ENCODE measurements at regions not wholly inside any gene's neighbourhood (a gene's known extent, or its start where the extent isn't known, plus 50 kb on each side); places are given as distances from the start of the nearest gene placed in this dataset.

- peaks cover 19% of the 10 kb centered on the region for H3K4me1 ChIP-seq (ENCODE audit: control insufficient read depth, extremely low read depth, insufficient read depth, low read length)
- H2AFZ ChIP-seq (ENCODE audit: control insufficient read depth, low read length) = no peak overlapping the region
- DNase-seq (ENCODE audit: low read depth, low spot score) (no peak), FAIRE-seq (no peak)
- H3K36me3 ChIP-seq (ENCODE audit: control insufficient read depth in 2 of 2, extremely low read depth in 1 of 2, insufficient read depth in 2 of 2, low read length in 2 of 2) = no peaks in the 10 kb centered on the region
- H3K9ac ChIP-seq (ENCODE audit: control insufficient read depth, extremely low read depth, insufficient read depth, low read length) = no peak overlapping the region
- dilution Hi-C loops (cut with MboI; ENCODE audit: extremely low pct_ligation_motif_present, low sequenced_read_pairs) = no loop called here
- H3K9me1 ChIP-seq (ENCODE audit: control insufficient read depth, extremely low read depth, insufficient read depth, low read length) = no peaks in the 10 kb centered on the region
- no peaks in the 10 kb centered on the region for H3K9me3 ChIP-seq (ENCODE audit: control insufficient read depth, low read depth, low read length)
- no peaks in the 10 kb centered on the region for H4K20me1 ChIP-seq (ENCODE audit: control insufficient read depth, extremely low read depth, insufficient read depth, low read length)
- H3K79me2 ChIP-seq (ENCODE audit: control insufficient read depth, insufficient read depth, low read length) = no peaks in the 10 kb centered on the region
- TF ChIP-seq EZH2 (IDR thresholded peaks at IDR 0.05; ENCODE audit: low read length) = no peak
- no peak for TF ChIP-seq CTCF (optimal IDR thresholded peaks at IDR 0.05 in 1 of 3, IDR thresholded peaks at IDR 0.05 in 1 of 3, conservative IDR thresholded peaks at IDR 0.05 in 1 of 3; ENCODE audit: extremely low read depth in 1 of 3, insufficient read depth in 2 of 3, low read length in 3 of 3)
- no peak overlapping the region for H3K4me2 ChIP-seq (ENCODE audit: control insufficient read depth, extremely low read depth, insufficient read depth, low read depth, low read length)
- no peak overlapping the region for H3K4me3 ChIP-seq (ENCODE audit: control insufficient read depth in 2 of 3, extremely low read depth in 1 of 3, insufficient read depth in 2 of 3, low read depth in 1 of 3, low read length in 3 of 3)
- H3K27ac ChIP-seq (ENCODE audit: control insufficient read depth, insufficient read depth, low read length) = no peak overlapping the region
- no peaks in the 10 kb centered on the region for H3K27me3 ChIP-seq (ENCODE audit: control insufficient read depth, extremely low read depth, insufficient read depth, low read length)
Measured at GRCh38 chr1:58939146-58939545, 155.3 kb upstream of the JUN start.

GRCh38 chr1:58939666-58940370 lies 156.0 kb upstream of the JUN start:
- Histone ChIP-seq H3K4me1 (ENCODE audit: control insufficient read depth, extremely low read depth, insufficient read depth, low read length) (peaks cover 19% of the 10 kb centered on the region), H3K9ac (ENCODE audit: control insufficient read depth, extremely low read depth, insufficient read depth, low read length) (no peak overlapping the region), H4K20me1 (ENCODE audit: control insufficient read depth, extremely low read depth, insufficient read depth, low read length) (no peaks in the 10 kb centered on the region), H3K79me2 (ENCODE audit: control insufficient read depth, insufficient read depth, low read length) (no peaks in the 10 kb centered on the region), H3K4me3 (ENCODE audit: control insufficient read depth in 2 of 3, extremely low read depth in 1 of 3, insufficient read depth in 2 of 3, low read depth in 1 of 3, low read length in 3 of 3) (no peak overlapping the region), H3K9me1 (ENCODE audit: control insufficient read depth, extremely low read depth, insufficient read depth, low read length) (no peaks in the 10 kb centered on the region), H3K9me3 (ENCODE audit: control insufficient read depth, low read depth, low read length) (no peaks in the 10 kb centered on the region), H2AFZ (ENCODE audit: control insufficient read depth, low read length) (no peak overlapping the region), H3K27ac (ENCODE audit: control insufficient read depth, insufficient read depth, low read length) (no peak overlapping the region), H3K36me3 (ENCODE audit: control insufficient read depth in 2 of 2, extremely low read depth in 1 of 2, insufficient read depth in 2 of 2, low read length in 2 of 2) (no peaks in the 10 kb centered on the region), H3K4me2 (ENCODE audit: control insufficient read depth, extremely low read depth, insufficient read depth, low read depth, low read length) (no peak overlapping the region), H3K27me3 (ENCODE audit: control insufficient read depth, extremely low read depth, insufficient read depth, low read length) (no peaks in the 10 kb centered on the region)
- TF ChIP-seq CTCF (optimal IDR thresholded peaks at IDR 0.05 in 1 of 3, IDR thresholded peaks at IDR 0.05 in 1 of 3, conservative IDR thresholded peaks at IDR 0.05 in 1 of 3; ENCODE audit: extremely low read depth in 1 of 3, insufficient read depth in 2 of 3, low read length in 3 of 3) (no peak), EZH2 (IDR thresholded peaks at IDR 0.05; ENCODE audit: low read length) (no peak)
- DNase-seq (ENCODE audit: low read depth, low spot score) (no peak), FAIRE-seq (no peak)
- dilution Hi-C loops (cut with MboI; ENCODE audit: extremely low pct_ligation_motif_present, low sequenced_read_pairs) = no loop called here
